Non-pigmented ciliary epithelial cell (primary cell): ENCODE measurements at regions not wholly inside any gene's neighbourhood (a gene's known extent, or its start where the extent isn't known, plus 50 kb on each side); places are given as distances from the start of the nearest gene placed in this dataset.

ENCODE experiments used
- DNase-seq: peaks from one replicate; pipeline ENCODE4 v3.0.0-alpha.2; 2010; ENCODE audit warnings: low read depth

DNA sequence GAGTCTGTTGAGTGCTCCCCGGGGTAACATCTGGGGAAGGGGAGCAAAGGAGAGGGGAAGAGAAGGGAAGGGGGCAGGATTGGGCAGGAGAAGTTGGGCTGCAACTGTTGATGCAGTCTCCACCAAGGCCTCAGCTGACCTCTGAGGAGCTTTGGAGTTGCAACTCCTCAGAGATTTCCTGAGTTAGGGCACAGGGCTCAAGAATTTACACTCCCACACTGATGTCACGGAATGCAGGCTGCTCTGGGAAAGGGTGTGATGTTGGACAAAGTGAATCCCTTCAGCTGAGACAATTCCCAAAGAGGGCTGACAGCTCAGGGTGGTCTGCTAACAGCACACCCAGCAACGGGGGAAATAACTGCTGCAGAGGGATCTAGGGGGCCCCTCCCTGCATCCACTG is 295.6 kb downstream of the PCNX1 start:
- DNase-seq, result no peak

DNA sequence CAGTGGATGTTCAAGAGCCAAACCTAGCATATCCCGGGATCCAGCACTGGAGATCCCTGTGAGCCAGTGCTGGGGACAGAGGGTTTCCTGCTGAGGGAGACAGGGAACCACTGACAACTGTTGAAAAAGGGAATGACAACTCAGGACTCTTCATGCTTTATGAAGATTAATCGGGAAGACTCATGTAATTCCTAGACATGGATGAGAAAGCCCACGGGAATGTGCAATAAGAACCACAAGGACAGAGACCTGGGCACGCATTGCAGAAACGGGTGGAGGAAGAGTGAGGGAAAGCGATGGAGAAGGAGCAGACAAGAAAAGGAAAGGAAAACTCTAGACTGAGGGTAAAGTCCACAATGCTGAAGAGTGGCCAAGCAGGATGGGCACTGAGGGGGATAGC is 296.0 kb downstream of the PCNX1 start:
- DNase-seq, result no peak

DNA sequence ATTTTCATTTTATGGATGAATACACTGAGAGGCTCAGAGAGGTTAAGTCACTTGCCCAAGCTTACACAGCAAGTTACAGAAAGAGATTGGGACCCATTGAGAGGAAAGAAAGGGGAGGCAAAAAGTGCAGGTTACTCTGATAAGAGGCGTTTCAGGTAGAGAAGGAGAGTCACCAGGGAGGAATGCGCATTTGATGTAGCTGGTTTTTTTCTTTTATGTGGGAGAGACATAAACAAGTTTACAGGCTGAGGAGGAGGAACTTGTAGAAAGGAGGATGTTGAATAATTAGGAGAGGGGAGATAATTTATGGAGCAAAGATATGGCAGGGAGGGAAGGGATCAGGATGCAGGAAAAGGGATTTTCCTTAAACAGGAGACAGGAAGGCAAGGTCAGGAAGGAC is 297.0 kb downstream of the PCNX1 start:
- no peak for DNase-seq

DNA sequence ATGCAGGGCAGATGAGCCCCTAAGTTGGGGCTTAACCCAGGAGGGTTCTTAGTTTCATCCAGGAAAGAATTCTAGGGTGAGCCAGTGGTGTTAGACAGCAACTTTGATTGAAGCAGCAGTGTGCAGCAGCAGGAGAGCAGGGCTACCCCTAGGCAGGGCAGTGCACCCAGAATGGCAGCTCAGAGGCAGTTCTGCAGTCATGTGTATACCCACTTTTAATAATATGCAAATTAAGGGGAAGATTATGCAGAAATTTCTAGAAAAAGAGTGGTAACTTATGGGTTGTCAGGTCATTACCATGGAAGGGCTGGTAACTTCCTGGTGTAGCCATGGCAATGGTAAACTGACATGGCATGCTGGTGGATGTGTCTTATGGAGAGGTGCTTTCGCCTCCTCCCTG is 297.5 kb downstream of the PCNX1 start:
- no peak for DNase-seq

DNA sequence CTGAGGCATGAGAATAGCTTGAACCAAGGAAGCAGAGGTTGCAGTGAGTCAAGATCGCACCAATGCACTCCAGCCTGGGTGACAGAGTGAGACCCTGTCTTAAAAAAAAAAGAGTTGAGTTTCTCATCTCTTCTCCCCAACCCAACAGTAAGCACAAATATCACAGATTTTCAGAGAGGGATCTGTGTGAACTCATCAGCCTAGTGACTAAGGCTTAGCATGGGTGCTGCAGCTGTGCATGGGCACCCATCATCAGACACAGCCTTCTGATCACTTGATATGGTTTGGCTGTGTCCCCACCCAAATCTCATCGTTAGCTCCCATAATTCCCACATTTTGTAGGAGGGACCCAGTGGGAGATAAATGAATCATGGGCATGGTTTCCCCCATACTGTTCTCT is 298.9 kb downstream of the PCNX1 start:
- no peak for DNase-seq

DNA sequence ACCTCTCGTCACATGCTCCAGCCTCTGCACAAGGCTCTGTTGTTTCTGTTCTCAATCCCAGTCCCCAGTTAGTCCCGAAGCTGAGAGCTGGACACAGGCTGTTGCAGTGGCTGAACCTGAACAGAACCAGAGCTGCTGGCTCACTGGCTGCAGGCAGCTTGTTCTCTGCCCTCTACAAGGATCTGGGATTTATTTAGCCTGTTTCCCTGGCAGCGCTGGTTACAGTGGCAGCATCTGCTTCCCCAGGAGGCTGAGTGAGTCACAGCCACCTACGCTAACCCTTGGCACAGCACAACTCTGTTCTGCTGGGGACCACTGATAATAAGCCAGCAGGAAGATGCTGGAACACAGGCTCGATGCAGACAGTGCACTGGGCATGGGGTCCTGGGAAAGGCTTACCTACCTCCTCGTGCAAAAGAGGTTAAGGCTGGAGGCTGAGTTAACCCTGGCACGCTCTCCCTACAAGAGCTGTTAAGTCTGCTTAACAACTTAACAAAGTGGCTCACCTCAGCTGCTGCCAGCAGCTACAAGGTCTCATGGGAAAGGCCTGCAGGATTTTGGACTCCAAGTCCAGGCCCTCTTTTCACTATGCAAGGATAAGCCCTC is 299.6 kb downstream of the PCNX1 start:
- peak; percentile 61 for DNase-seq

DNA sequence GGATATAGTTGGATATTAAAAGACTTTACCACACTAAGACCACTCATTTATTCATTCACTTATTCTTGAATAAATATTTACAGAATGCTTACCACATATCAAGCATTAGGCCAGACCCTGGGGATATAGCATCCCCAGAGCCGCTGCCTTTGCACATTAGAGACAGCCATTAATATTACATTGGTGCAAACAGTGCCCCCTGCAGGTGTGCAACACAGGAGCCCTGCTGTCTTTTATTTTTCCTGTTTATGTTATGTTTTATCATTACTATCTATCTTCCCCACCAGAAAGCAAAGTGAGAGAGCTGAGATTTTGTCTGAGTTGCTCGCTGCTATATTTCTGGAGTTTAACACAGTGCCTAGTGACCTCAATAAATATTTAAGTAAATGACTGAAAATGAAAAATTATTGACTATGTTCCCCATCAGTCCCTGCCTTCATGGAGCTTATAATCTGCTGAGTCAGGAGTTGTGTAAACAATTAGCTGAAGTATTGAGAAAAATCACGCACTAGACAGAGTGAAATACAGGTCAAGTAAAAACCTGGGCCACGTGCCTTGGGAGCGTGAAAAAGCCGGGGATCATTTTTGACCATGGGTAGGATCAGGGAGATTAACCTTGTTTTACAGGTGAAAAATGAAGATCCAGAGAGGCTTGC is 301.6 kb downstream of the PCNX1 start:
- DNase-seq, result no peak

DNA sequence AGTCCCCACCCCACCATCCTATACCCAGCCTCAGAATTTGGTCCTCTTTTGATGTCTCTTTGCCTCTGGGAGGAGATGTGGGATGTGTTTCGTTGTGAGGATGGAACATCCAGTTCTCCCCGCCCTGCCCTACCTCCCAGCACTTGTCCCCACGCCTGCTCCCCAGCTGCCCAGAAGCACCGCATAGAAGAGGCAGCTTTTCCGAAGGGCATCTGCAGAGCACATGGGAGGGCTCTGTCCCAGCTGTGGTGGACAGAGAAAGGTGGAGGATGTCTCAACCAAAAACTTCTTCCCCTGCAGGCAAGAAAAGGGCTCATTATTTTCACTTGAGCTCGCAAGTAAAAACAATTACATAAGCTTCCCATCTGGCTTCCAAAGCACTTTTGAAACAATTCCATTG is 302.6 kb downstream of the PCNX1 start:
- no peak for DNase-seq

DNA sequence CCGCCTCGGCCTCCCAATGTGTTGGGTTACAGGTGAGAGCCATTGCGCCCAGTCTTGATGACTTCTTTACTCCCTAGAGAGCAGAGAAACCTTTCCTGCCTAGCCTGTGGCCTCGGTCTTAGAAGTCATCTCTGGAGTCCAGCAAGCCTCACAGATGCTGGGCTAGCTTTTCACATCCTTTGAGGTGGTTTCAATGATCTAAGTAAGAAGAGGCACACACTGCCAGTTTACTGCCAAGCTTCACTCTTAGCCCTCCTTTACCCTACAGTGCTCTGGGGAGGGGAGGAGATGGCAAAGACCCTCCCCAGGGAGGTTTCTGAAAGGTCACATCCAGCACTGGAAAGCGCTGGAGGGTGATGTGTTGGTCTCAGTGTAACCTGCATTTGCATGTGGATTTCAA is 304.8 kb downstream of the PCNX1 start:
- no peak for DNase-seq

DNA sequence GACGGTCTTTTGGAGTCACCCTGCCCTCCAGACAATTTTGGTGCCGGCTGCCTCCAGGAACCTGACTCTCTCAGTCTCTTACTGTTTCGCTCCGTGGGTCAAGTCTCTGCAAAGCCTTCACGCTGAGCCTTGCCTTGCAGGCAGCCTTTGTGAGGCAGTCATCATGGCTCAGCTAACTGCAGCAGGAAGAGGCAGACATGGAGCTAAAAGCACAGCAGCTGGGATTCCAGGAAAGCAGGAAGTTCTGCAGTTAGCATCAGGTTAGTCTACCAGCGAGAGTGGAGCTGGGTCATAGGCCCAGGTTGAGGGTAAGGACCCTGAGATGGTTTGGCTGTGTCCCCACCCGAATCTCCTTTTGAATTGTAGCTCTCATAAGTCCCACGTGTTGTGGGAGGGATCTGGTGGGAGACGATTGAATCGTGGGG is 305.4 kb downstream of the PCNX1 start:
- no peak for DNase-seq

DNA sequence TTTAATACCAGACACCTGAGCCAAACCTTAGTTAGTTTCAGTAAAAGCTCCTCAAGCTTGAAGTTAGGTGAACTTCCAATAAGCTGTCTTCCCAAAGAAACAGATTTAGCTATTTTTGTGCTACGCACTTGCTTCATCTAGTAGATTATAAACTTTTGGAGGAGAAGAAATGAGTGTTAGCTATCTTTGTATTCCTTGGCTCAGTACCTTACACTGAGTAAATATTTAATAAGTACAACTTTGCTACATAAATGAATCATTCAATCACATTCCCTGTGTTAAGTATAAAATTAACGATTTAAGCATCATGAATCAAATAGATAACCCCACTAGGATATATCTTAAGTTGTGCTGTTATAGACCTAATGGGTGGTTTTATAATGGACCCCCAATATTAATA is 307.0 kb downstream of the PCNX1 start:
- no peak for DNase-seq

DNA sequence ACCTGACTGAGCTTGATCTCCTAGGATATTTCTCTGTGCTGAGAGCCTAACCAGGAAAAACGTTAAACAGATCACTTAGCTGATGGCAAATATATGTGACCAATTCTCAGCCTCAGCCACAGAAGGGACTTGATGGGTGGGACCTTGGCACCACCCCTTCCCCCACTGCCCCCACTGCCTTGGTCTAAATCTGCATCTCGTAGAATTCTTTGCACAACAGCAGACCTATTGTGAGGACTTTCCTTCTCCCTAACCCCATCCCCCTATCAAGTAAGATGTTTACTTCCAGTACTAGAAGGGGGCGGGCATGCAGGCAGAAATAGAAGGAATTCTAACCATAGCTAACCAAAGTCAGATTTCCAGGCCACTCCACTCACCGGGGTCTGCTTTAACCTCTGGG is 313.2 kb downstream of the PCNX1 start:
- DNase-seq, result no peak

DNA sequence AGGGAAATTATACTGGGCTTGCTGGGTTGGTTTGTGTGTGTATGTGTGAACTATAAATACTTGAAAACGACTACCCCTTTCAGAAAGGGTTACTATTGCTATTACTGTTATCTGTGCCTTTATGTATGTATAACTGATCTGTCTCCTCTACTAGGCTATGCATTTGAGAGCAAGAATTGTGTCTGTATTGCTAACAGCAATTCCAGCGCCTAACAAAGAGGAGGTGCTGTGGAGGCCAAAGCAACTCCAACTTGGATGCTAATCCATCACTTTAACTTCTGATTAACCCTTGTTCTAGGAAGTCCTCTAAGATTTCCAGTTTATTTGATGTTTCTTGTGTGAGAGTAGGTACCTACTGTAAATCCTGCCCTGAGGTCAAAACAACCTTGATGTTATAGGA is 313.9 kb downstream of the PCNX1 start:
- no peak for DNase-seq

DNA sequence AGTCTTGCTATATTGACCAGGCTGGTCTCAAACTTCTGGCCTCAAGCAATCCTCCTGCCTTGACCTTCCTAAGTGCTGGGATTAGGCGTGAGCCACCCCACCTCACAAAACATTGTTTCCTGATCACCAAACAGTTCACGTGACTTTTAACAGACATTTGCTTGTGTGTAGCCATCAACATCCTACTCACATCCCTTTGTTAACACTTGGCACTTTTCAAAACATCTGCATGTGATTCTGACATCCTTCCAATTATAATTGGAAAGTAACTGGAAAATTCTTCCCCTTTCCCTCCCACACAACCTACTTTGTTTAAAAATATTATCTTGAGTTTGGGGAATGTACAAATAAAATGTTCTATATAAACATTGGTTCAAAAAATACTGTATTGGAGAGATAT is 317.9 kb downstream of the PCNX1 start:
- DNase-seq, result no peak

DNA sequence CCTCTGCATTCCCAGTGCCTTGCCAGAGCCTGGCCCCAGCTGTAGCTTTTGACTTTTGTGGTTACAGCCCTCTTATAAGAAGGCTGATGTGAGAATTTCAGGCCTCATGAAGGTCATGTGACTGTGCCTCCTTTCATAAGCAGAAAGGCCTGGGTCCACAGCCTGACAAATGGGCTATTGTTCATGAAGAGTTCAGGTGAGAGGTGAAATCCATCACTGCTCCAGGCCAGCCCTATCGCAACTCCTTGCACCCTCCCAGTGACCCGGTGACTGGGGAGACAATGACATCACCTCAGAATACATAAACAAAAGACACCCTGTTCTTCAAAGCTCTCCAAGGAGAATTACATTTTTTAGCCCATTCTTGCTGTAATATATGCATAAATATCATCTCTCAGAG is 321.5 kb downstream of the PCNX1 start:
- no peak for DNase-seq

DNA sequence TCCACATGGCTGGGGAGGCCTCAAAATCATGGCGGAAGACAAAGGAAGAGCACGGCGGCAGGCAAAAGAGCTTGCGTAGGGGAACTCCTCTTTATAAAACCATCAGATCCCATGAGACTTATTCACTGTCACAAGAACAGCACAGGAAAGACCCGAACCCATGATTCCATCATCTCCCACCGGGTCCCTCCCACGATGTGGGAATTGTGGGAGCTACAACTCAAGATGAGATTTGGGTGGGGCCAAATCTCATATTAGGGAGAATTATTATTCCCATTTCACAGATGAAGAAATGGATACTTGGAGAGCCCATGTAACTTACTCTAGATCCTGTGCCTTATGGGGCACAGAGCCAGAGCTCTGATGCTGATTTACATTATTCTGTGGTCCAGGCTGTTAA is 322.6 kb downstream of the PCNX1 start:
- DNase-seq, result no peak

DNA sequence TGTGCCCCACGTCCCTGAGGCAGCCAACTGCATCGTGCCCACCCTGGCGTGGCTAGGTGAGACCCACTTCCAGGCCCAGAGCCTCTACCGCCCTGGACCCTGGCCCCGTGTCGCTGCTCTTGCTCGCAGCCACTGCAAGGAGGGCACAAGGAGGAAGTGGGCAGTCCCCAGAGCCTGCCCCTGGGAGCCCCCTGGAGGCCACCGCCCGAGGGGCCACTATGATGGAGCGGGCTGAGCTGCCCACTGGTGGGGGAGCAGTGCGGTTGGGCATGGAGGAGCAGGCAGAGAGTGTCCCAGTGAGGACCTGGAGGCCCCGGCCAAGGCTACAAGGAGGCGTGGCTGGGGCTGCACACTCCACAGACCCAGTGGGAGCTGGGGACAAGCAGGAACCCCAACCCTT is 323.6 kb downstream of the PCNX1 start:
- no peak for DNase-seq

DNA sequence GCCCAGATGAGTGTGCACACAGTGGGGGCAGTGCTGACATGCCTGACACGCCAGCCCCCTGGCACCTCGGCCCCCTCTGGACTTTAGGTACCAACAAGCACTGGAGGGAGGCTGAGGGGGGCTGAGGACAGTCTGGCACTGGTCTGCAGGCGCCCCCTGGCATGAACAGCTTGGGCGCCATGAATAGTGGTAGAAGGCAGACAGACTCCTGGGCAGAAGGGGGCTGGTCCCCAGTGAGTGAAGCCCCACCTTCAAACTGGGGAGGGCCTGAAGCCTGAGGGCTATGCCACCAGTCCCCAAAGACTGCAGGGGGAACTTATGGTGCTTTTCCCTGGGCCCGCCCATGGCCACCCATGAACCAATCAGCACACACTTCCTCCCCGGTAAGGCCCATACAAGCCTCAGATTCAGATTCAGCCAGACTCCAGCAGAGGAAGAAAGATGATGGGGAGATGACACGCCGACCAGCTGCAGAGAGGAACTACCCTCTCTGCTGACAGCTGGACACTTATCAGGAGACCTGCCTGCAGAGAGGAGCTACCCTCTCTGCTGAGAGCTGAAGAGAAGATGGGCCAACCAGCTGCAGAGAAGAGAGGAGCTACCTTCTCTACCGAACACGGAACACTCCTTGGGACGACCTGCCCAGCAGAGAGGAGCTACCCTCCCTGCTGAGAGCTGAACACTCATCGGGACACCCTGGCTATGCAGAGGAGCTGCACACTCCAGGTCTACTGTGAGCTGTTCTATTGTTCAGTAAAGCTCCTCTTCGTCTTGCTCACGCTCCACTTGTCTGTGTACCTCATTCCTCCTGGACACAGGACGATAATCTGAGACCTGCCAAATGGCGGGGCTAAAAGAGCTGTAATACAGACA is 324.5 kb downstream of the PCNX1 start:
- DNase-seq, result no peak

DNA sequence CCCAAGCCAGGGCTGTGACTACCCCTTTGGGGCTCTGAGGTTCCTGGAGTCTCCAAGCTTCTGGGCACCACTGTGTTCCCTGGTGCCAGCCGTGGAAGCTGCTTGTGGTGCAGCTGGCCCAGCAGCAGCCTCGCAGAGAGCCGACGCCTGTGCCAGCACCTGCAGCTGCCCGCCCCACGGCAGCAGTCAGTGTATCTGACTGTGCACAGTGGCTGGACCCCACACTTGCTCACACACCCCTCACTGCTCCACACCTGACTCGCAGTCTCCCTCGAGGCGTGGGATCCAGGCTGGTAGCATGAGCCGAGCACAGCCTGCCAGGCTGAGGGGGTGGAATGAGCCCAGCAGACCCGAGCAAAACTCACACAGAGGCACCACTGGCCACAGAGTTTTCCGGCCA is 325.2 kb downstream of the PCNX1 start:
- no peak for DNase-seq

DNA sequence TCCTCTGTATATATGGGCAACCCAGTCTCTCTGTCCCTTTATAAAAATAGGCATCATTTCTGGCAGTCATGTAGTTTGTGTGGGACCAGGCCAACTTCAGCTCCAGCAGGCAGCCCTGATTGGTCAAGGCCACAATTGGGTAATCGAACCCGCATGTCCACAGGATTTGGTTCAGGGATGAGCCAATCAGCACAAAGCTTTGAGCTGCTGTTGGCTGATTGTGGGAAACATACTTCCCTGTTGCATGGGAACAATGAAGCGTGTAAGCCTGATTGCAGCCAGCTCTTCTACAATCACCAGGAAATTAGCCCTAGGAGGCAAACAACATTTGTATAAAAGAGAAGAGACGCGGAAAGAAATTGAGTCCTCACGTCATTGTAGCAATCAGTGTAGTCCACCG is 328.6 kb downstream of the PCNX1 start:
- DNase-seq, result no peak

DNA sequence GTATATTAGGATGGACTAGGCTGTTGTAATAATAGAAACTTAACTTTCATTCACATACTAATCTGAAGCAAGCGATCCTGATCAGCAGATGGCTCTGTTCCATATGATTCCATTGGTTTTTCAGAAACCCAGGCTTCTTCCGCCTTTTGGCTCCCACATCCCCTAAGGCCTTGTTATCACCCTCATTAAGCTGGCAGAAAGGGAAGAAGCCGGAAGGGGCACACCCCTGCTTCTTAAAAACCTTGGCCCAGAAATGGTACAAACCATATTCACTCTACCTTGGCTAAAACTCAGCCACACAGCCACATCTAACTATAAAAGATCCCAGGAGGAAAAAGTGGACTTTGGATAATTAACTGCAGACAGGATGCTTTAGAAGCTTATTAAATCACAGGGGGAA is 329.2 kb downstream of the PCNX1 start:
- no peak for DNase-seq

DNA sequence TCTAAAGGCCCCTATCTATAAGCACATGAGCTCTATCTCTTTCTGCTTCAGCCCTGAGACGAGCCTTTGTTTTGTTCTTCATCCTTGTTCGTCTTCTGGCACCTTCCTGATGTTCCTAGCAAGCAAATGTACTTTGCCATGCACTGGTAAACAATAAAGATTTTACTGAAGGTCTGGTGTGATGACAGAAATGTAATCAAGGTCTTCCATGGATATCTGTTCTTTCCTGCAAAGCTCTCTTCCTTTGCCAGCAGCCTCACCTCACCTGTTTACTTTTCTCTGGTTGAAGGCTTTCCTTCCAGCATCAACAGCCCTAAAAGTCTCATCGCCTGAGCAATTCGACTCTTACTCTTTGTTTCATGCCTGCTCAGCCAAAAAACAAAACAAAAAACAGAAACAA is 330.3 kb downstream of the PCNX1 start:
- no peak for DNase-seq

DNA sequence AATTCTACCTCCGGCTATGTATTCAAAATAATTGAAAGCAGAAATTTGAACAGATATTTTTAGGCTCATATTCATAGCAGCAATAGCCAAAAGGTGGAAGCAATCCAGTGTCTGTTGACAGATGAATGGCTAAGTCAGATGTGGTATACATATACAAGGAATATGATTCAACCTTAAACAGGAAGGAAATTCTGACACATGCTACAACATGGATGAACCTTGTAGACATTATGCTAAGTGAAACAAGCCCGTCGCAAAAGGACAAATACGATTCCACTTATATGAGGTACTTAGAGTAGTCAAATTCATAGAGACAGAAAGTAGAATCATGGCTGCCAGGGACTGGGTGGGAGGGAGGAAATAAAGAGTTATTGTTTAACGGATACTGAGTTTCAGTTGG is 331.6 kb downstream of the PCNX1 start:
- DNase-seq, result no peak
